Neural progenitor cell (in vitro differentiated cells): ENCODE measurements at regions not wholly inside any gene's neighbourhood (a gene's known extent, or its start where the extent isn't known, plus 50 kb on each side); places are given as distances from the start of the nearest gene placed in this dataset.

Experiments
- DNase-seq: peaks from one replicate; pipeline ENCODE4 v3.0.0-alpha.2; 2016; ENCODE audit warnings: low spot score
- H2AFZ ChIP-seq: fragments of 200-600 bp; sonication (generic); replicated peaks from 2 replicates; pipeline ENCODE4 v1.6.1; 2016; ENCODE audit warnings: antibody characterized with exemption
- H3F3A ChIP-seq: fragments of 200-600 bp; sonication (generic); 2 replicates; pipeline ENCODE4 v1.6.1; 2016; ENCODE audit warnings: antibody characterized with exemption, low read depth
- H3K27ac ChIP-seq: fragments of 200-600 bp; sonication (generic); 2 replicates; pipeline ENCODE4 v1.5.1; 2016; ENCODE audit warnings: mild to moderate bottlenecking
- H3K27me3 ChIP-seq: fragments of 200-600 bp; sonication (generic); 2 replicates; pipeline ENCODE4 v1.6.1; 2016; ENCODE audit warnings: mild to moderate bottlenecking, moderate library complexity
- H3K36me3 ChIP-seq: fragments of 200-600 bp; sonication (generic); 2 replicates; pipeline ENCODE4 v1.5.1; 2016
- H3K4me1 ChIP-seq: fragments of 200-600 bp; sonication (generic); 2 replicates; pipeline ENCODE4 v1.6.1; 2016; ENCODE audit warnings: mixed run types
- H3K4me2 ChIP-seq: fragments of 200-600 bp; sonication (generic); 2 replicates; pipeline ENCODE4 v1.6.1; 2016
- H3K4me3 ChIP-seq: fragments of 200-600 bp; sonication (generic); 2 replicates; pipeline ENCODE4 v1.5.1; 2016
- H3K79me2 ChIP-seq: fragments of 200-600 bp; sonication (generic); 2 replicates; pipeline ENCODE4 v1.6.1; 2016; ENCODE audit warnings: low read depth
- H3K9ac ChIP-seq: fragments of 200-600 bp; sonication (generic); 2 replicates; pipeline ENCODE4 v1.6.1; 2016
- H3K9me3 ChIP-seq: fragments of 200-600 bp; sonication (generic); 2 replicates; pipeline ENCODE4 v1.5.1; 2016; ENCODE audit warnings: low read depth
- H4K20me1 ChIP-seq: fragments of 200-600 bp; sonication (generic); 2 replicates; pipeline ENCODE4 v1.6.1; 2016; ENCODE audit warnings: low read depth
- H3K27ac Mint-ChIP-seq: 3 replicates; pipeline ENCODE4 v1.8.0; 2021; ENCODE audit warnings: mixed read lengths
- H3K27me3 Mint-ChIP-seq: 2 replicates; pipeline ENCODE4 v1.8.0; 2022; ENCODE audit warnings: low read depth, mild to moderate bottlenecking, inconsistent platforms, moderate library complexity, mixed read lengths; ENCODE audit not compliant: insufficient read depth
- H3K36me3 Mint-ChIP-seq: 3 replicates; pipeline ENCODE4 v1.8.0; 2021; ENCODE audit warnings: mixed read lengths
- H3K4me1 Mint-ChIP-seq: 3 replicates; pipeline ENCODE4 v1.8.0; 2021; ENCODE audit warnings: mixed read lengths
- H3K4me3 Mint-ChIP-seq: 3 replicates; pipeline ENCODE4 v1.8.0; 2021; ENCODE audit warnings: mild to moderate bottlenecking, moderate library complexity, mixed read lengths
- H3K9me3 Mint-ChIP-seq: 3 replicates; pipeline ENCODE4 v1.8.0; 2020; ENCODE audit warnings: mixed read lengths
- EZH2 ChIP-seq: fragments of 200-600 bp; sonication (generic); IDR thresholded peaks from 2 replicates; pipeline ENCODE4 v1.6.1; 2017; ENCODE audit warnings: antibody characterized with exemption, mild to moderate bottlenecking, moderate library complexity
- EZH2phosphoT487 ChIP-seq: fragments of 200-600 bp; sonication (generic); IDR thresholded peaks from 2 replicates; pipeline ENCODE4 v1.6.1; 2017; ENCODE audit warnings: antibody characterized with exemption
- TF ChIP-seq, protein P1 (sequence below): fragments of 200-600 bp; sonication (generic); IDR thresholded peaks from 2 replicates; pipeline ENCODE4 v1.5.1; 2017; ENCODE audit warnings: antibody characterized with exemption, mild to moderate bottlenecking

DNA sequence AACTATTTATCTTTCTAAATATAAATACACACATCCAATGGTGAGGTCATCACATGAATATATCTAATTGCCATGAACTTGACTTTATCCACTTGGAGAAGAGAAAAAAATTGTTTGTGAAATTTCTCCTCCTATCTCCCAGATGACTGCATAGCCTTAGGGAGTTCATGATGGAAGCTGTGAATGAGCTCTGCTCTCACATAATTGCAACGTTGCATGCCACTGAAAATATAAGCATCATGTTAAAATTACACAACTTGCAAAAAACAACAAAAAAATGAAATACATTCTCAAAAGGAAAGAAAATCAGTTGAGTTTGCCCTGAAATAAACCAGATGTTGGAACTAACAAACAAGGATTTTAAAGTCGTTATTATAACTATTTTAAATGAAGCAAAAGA is 50.6 kb upstream of the OSR1 start:
- no peaks in the 10 kb centered on the region for H3K4me1 ChIP-seq
- no peak overlapping the region for H3K27ac Mint-ChIP-seq
- no peak overlapping the region for H3K9ac ChIP-seq
- H4K20me1 ChIP-seq = no peaks in the 10 kb centered on the region
- H3K79me2 ChIP-seq = no peaks in the 10 kb centered on the region
- DNase-seq = no peak
- no peaks in the 10 kb centered on the region for H3K27me3 ChIP-seq
- no peaks in the 10 kb centered on the region for H3K9me3 ChIP-seq
- H3K27ac ChIP-seq = no peak overlapping the region
- H2AFZ ChIP-seq = no peak overlapping the region
- peaks cover 2% of the 10 kb centered on the region for H3K4me1 Mint-ChIP-seq
- peaks cover 2% of the 10 kb centered on the region for H3K9me3 Mint-ChIP-seq
- no peaks in the 10 kb centered on the region for H3K36me3 Mint-ChIP-seq
- H3K4me2 ChIP-seq = no peak overlapping the region
- H3F3A ChIP-seq = no peaks in the 10 kb centered on the region
- no peaks in the 10 kb centered on the region for H3K36me3 ChIP-seq
- TF ChIP-seq, protein P1, sequence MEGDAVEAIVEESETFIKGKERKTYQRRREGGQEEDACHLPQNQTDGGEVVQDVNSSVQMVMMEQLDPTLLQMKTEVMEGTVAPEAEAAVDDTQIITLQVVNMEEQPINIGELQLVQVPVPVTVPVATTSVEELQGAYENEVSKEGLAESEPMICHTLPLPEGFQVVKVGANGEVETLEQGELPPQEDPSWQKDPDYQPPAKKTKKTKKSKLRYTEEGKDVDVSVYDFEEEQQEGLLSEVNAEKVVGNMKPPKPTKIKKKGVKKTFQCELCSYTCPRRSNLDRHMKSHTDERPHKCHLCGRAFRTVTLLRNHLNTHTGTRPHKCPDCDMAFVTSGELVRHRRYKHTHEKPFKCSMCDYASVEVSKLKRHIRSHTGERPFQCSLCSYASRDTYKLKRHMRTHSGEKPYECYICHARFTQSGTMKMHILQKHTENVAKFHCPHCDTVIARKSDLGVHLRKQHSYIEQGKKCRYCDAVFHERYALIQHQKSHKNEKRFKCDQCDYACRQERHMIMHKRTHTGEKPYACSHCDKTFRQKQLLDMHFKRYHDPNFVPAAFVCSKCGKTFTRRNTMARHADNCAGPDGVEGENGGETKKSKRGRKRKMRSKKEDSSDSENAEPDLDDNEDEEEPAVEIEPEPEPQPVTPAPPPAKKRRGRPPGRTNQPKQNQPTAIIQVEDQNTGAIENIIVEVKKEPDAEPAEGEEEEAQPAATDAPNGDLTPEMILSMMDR = no peak
- TF ChIP-seq EZH2 = no peak
- no peak for TF ChIP-seq EZH2phosphoT487
- no peaks in the 10 kb centered on the region for H3K27me3 Mint-ChIP-seq
- no peak overlapping the region for H3K4me3 ChIP-seq
- H3K4me3 Mint-ChIP-seq = no peak overlapping the region

DNA sequence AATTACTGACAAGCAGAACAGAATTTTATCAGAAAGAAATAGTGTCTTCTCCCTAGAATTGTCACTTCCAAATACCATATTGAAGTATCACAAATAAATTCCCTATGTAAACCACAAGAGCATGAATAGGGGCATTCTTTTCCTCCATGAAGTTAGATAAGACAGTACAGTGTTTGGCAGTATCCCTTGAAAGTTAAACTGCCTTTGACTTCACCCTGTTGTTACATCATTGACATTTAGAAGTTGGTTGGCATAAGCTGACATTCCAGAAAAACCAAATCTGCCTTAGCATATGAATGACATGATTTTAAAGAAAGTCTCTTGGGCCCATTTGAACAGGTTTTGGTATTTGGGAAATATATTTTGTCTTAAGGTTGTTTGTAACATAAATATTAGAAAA is 50.2 kb upstream of the OSR1 start:
- Histone ChIP-seq H3K4me3 (no peak overlapping the region), H3K9ac (no peak overlapping the region), H3K4me2 (no peak overlapping the region), H3K36me3 (no peaks in the 10 kb centered on the region), H3K79me2 (no peaks in the 10 kb centered on the region), H3F3A (no peaks in the 10 kb centered on the region), H3K27me3 (no peaks in the 10 kb centered on the region), H3K4me1 (no peaks in the 10 kb centered on the region), H3K9me3 (no peaks in the 10 kb centered on the region), H2AFZ (no peak overlapping the region), H3K27ac (no peak overlapping the region), H4K20me1 (no peaks in the 10 kb centered on the region)
- H3K27me3 Mint-ChIP-seq = no peaks in the 10 kb centered on the region
- H3K36me3 Mint-ChIP-seq = no peaks in the 10 kb centered on the region
- H3K4me1 Mint-ChIP-seq = peaks cover 6% of the 10 kb centered on the region
- H3K27ac Mint-ChIP-seq = no peak overlapping the region
- H3K9me3 Mint-ChIP-seq = peaks cover 2% of the 10 kb centered on the region
- no peak overlapping the region for H3K4me3 Mint-ChIP-seq
- TF ChIP-seq EZH2phosphoT487 (no peak), EZH2 (no peak)
- TF ChIP-seq, protein P1 = no peak
- DNase-seq = no peak
